GM18909 (cell line): ENCODE measurements at regions not wholly inside any gene's neighbourhood (a gene's known extent, or its start where the extent isn't known, plus 50 kb on each side); places are given as distances from the start of the nearest gene placed in this dataset.

Source experiments
- ATAC-seq: cut with Tn5 transposase; IDR thresholded peaks from one replicate; pipeline ENCODE4 v1.9.1; 2021; ENCODE audit warnings: mild to moderate bottlenecking; ENCODE audit not compliant: unreplicated experiment, poor library complexity

DNA sequence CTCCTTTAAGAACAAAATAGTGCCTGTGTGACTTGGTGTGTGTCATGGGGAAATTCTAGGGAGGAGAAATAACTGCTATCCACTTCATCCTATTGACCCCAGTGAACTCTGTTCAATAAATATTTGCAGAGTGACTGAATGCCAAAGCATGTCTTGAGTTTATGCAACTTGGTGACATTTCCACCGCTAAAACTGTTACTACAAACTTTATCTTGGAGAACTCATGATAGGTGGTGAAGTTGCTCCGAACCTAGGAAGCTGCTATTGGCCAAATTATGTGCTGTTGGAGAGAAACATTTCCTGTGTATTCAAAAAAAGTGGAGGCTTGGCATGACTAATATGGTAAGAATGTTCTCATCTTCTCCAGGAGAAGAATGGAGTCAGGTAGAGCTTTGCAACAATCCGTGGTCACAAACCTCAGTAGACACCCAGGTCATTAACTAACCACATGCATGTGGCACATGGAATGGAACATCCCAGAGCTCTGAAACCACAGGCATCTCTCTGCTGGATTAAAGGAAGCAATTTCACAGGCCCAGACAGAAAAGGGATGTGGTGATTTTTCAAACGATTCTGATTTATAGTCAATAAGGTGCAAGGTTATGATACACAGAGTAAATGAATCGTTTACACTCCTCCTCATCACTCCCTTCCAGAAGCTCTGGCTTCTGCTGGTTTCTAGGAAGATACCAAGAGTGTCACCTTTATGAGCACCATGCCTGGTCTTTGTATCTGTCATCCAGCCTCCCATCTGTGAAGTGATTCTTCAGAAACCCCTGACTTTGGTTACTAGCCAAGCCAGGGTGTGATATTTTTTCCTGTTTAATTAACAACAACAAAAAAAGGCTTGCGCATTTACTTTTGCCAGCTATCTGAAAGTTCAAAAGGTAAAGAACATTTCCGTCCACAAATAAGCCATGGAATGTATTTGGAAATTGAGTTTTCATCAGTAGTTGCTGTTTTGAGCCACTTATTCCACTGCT is 361.1 kb downstream of the TGFB2 start:
- no peak for ATAC-seq

DNA sequence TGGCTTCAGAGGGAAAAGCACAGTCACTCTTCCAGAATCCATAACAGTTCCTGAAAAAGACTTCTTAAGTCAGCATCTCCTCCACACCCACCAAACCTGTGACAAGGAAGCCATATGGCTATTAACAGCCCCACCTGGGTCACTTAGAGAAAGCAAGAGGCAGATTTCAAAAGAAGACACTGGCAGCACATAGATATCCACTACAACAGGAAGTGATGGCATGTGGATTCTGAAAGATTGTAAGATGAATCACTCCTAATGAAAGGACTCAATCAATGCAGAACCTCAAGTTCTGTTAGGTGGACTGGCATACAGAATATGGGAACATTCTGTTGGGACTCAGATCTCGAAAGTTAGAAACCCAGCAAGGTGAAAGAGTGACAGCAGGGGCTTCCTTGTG is 365.9 kb downstream of the TGFB2 start:
- ATAC-seq: no peak

DNA sequence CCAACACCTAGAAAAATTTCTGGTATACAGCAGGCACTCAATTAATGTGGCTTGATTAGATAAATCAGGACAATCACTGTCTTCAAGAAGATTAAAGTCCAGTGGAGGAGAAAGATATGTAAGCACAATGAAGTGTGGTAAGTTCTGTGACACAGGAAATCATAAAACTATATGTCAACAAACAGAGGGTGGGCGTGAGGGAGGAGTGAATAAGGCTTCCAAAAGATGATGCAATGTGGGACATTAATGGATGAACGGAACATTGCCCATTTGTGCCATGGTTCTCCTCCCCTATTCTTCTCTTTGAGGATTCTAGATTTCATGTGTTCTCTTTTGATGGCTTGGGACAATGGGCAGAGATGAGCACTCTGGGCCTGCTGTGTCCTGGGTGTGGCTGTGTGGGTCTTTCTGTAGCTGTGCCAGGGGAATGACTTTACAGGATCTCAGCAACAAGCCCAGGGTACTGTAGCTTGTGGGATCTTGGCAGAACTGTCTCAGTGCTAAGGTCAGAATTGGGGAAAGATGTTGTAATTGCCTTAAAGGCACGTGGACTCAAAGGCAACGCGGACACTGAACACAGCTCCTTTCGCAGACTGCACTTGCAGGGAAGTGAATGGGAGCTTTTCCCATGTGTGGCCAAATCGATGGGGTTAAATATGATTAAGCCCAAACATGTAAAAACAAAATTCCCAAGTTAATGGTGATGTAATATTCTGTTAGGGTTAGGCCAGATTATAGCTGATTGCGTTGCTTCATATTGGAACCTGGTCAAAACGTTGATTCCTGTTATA is 366.9 kb downstream of the TGFB2 start:
- no peak for ATAC-seq

DNA sequence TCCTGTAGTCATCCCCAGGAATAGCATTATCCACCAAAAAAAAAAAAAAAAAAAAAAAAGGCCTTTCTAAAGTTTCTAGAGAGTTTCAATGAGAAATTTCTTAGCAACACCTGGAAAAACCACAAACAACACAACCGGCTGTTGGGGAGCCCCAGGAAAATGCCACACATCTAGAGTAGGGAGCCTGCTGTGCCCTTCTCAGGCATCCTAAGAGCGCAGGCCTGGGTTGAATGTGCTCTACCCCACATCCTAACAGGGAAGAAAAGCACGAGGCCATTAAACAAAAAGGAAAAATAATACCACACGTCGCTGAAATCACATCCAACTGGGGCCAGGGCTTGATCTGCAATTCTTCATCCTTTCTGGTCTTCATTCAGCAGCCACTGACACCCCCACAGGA is 367.5 kb downstream of the TGFB2 start:
- ATAC-seq: no peak

DNA sequence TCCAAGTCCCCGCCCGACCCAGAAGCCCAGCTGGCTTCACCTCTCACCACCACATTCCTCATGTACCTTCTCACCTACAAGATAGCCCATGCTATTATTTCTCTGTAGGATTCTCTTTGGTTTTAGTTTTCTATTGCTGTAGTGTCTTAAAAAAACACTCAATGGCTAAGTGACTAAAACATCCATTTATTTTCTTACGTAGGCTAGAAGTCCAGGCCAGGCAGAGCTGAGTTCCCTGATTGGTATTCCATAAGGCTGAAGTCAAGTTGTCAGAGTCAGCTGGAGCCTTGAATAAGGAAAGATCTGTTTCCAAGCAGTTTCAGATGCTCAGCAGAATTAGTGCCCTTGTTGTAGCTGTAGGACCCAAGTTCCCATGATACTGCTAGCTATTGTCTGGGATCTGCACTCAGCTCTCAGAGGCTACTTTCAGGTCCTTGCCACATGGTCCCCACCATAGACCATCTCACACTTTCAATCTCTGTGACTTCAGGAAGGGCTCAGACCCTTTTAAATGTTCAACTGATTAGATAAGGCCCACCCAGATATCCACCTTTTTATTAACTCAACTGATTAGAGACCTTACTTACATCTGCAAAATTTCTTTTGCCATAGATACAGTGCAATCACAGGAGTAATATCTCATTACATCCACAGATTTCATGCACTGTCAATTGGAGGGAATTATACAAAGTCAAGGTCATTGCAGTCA is 371.0 kb downstream of the TGFB2 start:
- no peak for ATAC-seq

DNA sequence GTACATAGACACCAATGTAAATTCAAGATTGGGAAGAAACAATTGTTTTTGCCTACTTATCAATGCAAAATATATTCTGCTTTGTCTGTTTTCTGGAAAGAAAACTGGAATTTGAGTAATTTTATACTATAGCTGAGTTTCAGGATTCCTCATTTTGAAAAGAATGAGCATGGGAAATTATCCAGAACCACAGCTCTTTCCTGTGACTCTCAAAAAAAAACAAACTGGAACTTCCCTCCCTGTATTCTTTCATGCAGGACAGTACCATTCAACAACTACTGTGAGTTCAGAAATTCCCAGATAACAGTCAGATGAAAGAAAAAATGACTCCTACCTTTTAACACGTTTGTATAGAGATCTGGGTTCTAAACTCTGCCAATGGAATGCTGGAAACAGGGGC is 372.4 kb downstream of the TGFB2 start:
- no peak for ATAC-seq

DNA sequence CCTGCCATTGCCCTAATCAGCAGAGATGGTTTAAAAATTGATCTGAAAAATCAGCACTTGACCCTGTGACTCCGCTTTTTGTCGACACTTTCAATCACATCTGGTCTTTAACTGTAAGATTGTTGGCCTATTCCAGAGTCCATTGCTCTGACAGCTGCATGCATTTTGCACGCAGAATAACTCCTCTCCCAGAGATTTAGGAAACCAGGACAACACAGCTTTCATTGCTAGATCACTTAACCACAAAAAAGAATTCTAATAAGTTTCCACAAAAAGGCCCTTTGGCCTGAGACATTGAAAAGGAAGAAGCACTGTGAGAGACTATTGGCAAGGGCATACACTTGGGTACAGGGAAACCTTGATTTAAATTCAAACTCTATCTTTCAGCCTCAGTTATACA is 373.1 kb downstream of the TGFB2 start:
- no peak for ATAC-seq

DNA sequence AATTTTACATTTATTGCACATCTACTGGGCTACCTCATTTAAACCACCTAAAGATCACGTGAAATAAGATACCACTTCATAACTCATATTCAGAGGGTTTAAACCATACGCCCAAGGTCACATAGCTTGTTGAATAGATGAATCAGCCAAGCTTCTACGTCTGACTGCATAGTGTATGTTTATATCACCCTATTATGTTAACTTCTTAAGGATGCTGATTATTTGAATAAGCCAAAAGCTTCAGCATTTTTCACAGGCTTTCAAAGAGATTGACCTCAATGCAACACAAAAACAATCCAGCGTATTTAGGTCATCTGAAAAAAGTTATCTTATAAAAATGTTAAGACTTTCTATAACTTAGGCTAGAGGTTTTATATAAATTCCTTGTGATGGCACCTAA is 373.8 kb downstream of the TGFB2 start:
- no peak for ATAC-seq

DNA sequence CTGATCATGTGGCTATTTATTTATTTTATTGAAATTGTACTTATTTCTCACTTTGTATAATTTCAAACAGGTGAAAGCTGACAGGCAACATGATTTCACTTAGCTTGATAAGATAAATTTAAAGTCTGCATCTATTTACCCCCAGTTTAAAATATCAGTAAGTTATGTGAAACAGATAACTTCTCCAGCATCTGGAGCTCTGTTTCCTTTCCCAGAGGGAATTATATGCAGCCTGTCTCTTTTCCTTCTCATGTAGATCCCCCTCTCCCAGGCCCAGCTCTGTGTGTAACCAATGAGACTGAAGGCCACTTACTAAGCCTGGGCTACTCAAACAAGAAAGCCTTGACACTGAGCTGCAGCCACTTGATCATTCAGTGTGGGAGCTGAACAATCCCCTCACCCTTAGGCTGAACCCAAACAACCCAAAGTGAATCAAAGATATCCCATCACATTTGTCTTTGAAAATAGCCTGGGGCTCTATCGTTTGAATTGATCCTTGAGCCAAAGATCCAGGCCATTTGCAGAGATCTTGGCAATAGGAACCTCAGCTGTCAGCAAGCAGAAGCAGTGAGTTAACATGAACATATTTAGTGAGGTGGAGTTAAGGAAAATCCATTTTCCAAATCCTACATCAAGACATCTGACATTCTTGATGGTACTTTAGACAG is 383.9 kb downstream of the TGFB2 start:
- ATAC-seq: no peak

DNA sequence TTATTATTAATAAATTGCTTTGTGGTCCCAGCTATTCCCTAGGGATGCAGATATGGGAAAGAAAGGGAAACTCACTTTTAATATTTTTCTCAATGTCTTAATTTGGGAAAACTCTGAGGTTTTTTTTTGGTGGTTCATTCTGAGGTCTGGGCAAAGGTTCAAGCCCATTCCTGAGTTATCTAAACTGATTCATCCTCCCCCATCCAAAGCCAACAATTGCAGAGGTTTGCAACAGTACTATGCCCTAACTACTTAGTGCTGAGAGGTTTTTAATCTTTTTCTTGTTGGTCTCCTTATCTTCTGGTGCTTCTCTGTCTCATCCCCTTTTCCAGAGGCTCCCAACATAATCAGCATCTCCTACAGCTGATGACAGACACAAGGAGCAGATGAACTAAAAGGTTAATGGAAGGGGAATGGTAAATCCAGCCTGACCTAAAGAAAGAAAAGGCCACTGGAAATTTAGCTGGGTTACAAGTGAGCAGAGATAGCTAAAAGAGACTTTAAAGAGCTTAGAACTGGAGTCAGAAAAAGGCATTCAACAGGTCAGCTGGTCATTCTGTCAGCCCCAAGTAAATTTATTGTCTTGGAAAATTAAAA is 390.4 kb downstream of the TGFB2 start:
- no peak for ATAC-seq

DNA sequence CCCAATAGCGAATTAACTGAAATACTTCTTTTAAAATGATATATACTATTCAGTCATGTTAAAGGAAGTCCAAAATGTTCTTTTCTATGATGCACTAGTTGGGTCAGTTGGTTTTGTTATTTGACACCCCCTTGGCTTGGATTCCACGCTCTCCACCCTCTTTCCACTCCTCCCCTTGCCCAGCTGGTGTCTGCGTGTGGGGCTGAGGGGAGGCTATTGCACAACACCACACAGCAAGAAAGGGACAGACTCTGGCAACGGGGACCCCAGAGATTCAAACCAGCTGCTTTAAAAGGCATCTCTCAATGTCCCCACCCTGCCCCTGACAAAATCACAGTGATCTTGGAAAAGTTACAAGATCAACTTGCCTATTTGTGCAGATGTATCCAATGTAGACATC is 394.3 kb downstream of the TGFB2 start:
- no peak for ATAC-seq

DNA sequence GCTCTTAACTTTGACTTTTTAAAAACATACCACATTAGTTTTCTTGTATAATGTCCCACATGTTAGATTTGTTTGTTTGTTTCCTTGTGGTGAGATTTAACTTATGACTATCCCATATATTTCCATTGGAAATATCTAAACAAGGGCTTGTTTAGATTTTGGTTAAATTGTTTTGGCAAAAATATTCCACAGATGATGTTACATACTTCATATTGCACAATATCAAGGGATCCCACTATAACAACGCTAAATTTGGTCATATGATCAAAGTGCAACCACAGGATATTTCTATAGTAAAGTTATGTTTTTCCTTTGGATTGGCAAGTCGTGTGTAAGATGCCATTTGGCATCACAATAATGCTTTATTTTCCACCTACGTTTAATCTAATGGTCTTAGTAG is 396.7 kb downstream of the TGFB2 start:
- ATAC-seq: no peak

DNA sequence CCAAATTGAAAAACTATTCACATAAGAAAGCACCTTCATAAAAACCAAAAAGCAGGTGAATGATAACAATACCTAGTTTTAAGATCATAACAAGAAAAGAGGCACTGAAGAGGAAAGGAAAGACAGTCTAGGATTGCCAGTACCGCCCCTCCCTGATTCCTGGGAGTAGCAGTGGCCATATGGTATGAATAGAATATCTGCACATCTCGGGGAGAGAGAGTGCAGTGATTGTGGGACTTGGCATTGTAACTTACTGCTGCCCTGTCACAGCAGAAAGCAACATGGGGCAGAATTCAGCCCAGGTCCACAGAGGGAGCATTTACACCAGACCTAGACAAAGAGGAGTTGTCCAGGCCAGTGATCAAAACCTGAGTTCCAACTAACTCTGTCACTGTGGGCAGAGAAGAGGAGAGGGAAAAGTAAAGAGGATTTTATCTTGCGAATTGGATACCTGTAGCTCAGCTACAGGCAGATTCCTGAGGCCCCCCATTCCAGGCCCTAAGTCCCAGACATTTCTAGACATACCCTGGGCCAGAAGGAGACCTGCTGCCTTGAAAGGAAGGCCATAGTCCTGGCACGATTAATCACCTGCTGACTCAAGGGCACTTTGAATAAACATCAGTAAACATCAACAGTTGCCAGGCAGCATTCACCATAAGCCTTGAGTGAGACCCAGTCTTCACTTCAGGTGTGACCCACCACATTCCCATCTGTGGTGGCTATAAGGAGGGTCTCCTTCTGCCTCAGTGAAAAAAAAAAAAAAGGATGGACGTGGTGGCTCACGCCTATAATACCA is 397.5 kb downstream of the TGFB2 start:
- no peak for ATAC-seq

DNA sequence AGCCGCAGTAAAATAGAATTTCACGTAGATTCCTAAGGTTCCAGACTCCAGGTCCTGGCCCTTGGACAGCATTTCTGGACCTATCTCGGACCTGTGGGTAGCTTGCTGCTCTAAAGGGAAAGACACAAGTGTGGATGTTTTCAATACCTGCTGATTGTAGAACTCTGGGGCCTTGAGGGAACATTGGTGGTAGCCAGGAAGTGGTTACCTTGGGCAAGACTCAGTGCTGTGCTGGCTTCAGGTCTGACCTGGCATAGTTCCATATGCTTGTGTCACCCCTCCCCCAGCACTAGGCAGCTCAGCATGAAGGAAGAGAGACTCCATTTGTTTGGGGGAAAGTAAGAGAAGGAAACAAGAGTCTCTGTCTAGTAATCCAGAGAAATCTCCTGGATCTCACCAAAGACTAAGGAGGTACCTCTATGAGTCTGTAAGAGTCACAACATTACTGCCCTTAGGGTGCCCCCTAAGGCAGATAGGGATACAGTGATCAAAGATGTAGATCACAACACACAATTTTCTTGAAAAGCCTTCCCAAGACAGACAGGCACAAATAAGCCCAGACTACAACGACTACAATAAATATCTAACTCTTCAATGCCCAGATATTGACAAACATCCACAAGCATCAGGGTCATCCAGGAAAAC is 398.8 kb downstream of the TGFB2 start:
- ATAC-seq: no peak

DNA sequence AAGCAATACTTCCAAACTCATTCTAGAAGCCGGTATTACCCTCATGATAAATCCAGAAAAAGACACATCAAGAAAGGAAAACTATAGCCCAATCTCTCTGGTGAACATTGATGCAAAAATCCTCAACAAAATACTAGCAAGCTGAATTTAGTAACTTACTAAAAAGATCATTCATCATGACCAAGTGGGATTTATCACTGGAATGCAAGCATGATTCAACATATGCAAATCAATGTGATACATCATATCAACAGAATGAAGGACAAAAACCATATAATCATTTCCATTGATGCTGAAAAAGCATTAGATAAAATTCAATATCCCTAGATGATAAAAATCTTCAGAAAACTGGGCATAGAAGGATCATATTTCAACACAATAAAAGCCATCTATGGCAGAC is 402.9 kb downstream of the TGFB2 start:
- no peak for ATAC-seq

DNA sequence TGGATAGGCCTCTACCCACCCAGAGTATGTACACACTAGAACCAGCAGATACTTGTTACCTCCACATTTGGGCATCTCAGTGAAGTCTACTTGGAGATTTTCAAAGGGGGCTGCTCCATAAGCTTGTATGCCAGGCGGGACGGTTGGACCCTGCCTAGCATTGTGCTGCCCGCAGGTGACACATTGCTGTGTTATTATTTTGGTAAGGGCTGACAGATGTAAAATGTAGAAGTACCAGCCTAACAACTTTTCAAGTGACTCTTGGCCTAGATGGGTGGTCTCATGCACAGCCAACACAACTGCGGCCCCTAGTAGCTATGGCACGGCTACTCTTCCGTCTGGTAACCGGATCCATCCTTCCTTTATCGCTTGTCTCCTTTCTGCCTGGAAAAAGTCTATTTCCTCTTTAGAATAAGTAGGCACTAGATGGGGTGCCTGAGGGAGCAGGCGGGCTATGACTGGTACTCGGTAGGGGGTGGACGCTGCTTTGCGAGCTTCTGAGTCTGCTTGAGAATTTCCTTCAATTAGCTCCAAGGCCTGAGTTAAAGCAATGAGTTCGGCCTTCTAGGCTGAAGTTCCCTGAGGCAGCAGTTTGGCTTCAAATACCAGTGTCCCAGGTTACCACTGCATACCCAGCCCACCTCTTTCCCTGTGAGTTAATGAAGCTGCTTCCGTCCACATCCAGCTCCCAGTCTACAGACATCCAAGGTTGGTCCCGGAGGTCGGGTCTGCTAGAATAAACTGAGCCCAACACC is 405.3 kb downstream of the TGFB2 start:
- ATAC-seq: no peak

DNA sequence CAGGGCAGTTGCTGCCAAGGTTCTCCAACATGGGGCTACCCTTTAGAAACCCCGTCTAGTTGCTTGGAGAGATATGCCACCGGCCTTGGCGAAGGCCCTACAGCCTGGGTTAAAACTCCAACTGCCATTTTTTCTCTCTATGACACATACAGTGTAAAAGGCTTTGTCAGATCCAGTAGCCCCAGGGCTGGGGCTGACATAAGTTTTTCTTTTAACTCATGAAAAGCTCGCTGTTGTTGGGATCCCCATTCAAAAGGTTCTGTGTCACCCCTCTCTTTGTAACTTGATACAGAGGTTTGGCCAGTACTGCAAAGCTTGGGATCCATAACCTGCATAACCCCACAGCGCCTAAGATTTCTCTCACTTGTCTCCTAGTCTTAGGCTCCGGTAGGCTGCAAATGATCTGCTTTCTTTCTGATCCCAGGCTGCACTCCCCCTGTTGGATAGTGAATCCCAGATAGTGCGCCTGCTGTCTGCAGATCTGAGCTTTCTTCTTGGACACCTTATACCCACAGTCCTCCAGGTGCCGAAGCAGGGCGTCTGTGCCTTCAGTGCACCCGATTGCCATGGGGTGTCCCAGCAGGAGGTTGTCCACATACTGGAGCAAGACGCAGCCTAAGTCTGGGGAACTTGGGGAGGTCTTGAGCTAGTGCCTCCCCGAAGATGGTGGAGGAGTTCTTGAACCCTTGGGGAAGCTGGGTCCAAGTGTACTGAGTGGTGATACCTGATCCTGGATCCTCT is 406.2 kb downstream of the TGFB2 start:
- ATAC-seq: no peak
